ENCODE measurements at regions not wholly inside any gene's neighbourhood (a gene's known extent, or its start where the extent isn't known, plus 50 kb on each side); places are given as distances from the start of the nearest gene placed in this dataset.

- H3K27ac ChIP-seq = no peak overlapping the region
- no peak for DNase-seq (ENCODE audit: low read depth, low spot score)
Measured at GRCh38 chr9:135218331-135219225, 131.1 kb downstream of the OLFM1 start.

- no peak for DNase-seq (ENCODE audit: low read depth, low spot score)
- no peak overlapping the region for H3K27ac ChIP-seq
Measured at GRCh38 chr9:135219676-135220600, 132.5 kb downstream of the OLFM1 start.

GRCh38 chr9:135220601-135221575 is 133.4 kb downstream of the OLFM1 start:
- H3K27ac ChIP-seq = no peak overlapping the region
- DNase-seq (ENCODE audit: low read depth, low spot score) = no peak

GRCh38 chr9:135221576-135221950 is 134.1 kb downstream of the OLFM1 start:
- H3K27ac ChIP-seq = no peak overlapping the region
- no peak for DNase-seq (ENCODE audit: low read depth, low spot score)

GRCh38 chr9:135221951-135222631 is 134.6 kb downstream of the OLFM1 start:
- DNase-seq (ENCODE audit: low read depth, low spot score) = no peak
- H3K27ac ChIP-seq = no peak overlapping the region

- no peak for DNase-seq (ENCODE audit: low read depth, low spot score)
Measured at GRCh38 chr9:135222881-135223760, 135.7 kb downstream of the OLFM1 start.

GRCh38 chr9:135223831-135224230 is 136.4 kb downstream of the OLFM1 start:
- no peak for DNase-seq (ENCODE audit: low read depth, low spot score)
- no peak overlapping the region for H3K27ac ChIP-seq

More at GRCh38 chr9:135222881-135223760, 135.7 kb downstream of the OLFM1 start:
- no peak overlapping the region for H3K27ac ChIP-seq

- H3K27ac ChIP-seq = no peak overlapping the region
- no peak for DNase-seq (ENCODE audit: low read depth, low spot score)
Measured at GRCh38 chr9:135224286-135224877, 136.9 kb downstream of the OLFM1 start.

- no peak for DNase-seq (ENCODE audit: low read depth, low spot score)
- no peak overlapping the region for H3K27ac ChIP-seq
Measured at GRCh38 chr9:135224921-135225541, 137.6 kb downstream of the OLFM1 start.

GRCh38 chr9:135225619-135226228 is 138.3 kb downstream of the OLFM1 start:
- no peak for DNase-seq (ENCODE audit: low read depth, low spot score)
- H3K27ac ChIP-seq = no peak overlapping the region

- DNase-seq (ENCODE audit: low read depth, low spot score) = no peak
- H3K27ac ChIP-seq = no peak overlapping the region
Measured at GRCh38 chr9:135226369-135227050, 139.0 kb downstream of the OLFM1 start.

GRCh38 chr9:135227641-135228251 is 140.3 kb downstream of the OLFM1 start:
- no peak overlapping the region for H3K27ac ChIP-seq
- no peak for DNase-seq (ENCODE audit: low read depth, low spot score)

- H3K27ac ChIP-seq = no peak overlapping the region
- no peak for DNase-seq (ENCODE audit: low read depth, low spot score)
Measured at GRCh38 chr9:135228345-135228982, 141.0 kb downstream of the OLFM1 start.

GRCh38 chr9:135228983-135229625 is 141.6 kb downstream of the OLFM1 start:
- DNase-seq (ENCODE audit: low read depth, low spot score) = no peak

GRCh38 chr9:135229701-135230385 is 142.4 kb downstream of the OLFM1 start:
- DNase-seq (ENCODE audit: low read depth, low spot score) = no peak
- H3K27ac ChIP-seq = no peak overlapping the region

More at GRCh38 chr9:135228983-135229625, 141.6 kb downstream of the OLFM1 start:
- no peak overlapping the region for H3K27ac ChIP-seq

Measured in epithelial cell of prostate (primary cell).